ENCODE measurements at regions not wholly inside any gene's neighbourhood (a gene's known extent, or its start where the extent isn't known, plus 50 kb on each side); places are given as distances from the start of the nearest gene placed in this dataset.
"Not testable (repeated sequence)": the region's sequence is repeated elsewhere in the genome, so short reads cannot be mapped to it uniquely, and the experiment has no call there.

GRCh38 chr10:46169736-46170135 is 117.1 kb upstream of the ANTXRL start:
- no peak for DNase-seq (ENCODE audit: low read depth in 1 of 2, low spot score in 1 of 2)
- no peak for TF ChIP-seq JUND (IDR thresholded peaks at IDR 0.05; ENCODE audit: low read depth)
- in situ Hi-C loops (cut with HindIII; ENCODE audit: low pct_unique_long_range_greater_than_20kb, low sequenced_read_pairs), result no loop called here

GRCh38 chr10:46170789-46171188 is 116.0 kb upstream of the ANTXRL start:
- no peak for DNase-seq (ENCODE audit: low read depth in 1 of 2, low spot score in 1 of 2)
- in situ Hi-C loops (cut with HindIII; ENCODE audit: low pct_unique_long_range_greater_than_20kb, low sequenced_read_pairs), result no loop called here
- TF ChIP-seq JUND (IDR thresholded peaks at IDR 0.05; ENCODE audit: low read depth), result no peak

GRCh38 chr10:46171661-46172060 is 115.1 kb upstream of the ANTXRL start:
- in situ Hi-C loops (cut with HindIII; ENCODE audit: low pct_unique_long_range_greater_than_20kb, low sequenced_read_pairs), result no loop called here
- no peak for DNase-seq (ENCODE audit: low read depth in 1 of 2, low spot score in 1 of 2)
- TF ChIP-seq JUND (IDR thresholded peaks at IDR 0.05; ENCODE audit: low read depth), result no peak

GRCh38 chr10:46175296-46175695 is 111.5 kb upstream of the ANTXRL start:
- DNase-seq (ENCODE audit: low read depth in 1 of 2, low spot score in 1 of 2), result no peak
- in situ Hi-C loops (cut with HindIII; ENCODE audit: low pct_unique_long_range_greater_than_20kb, low sequenced_read_pairs), result no loop called here
- TF ChIP-seq JUND (IDR thresholded peaks at IDR 0.05; ENCODE audit: low read depth), result no peak

- in situ Hi-C loops (cut with HindIII; ENCODE audit: low pct_unique_long_range_greater_than_20kb, low sequenced_read_pairs), result no loop called here
- TF ChIP-seq JUND (IDR thresholded peaks at IDR 0.05; ENCODE audit: low read depth), result no peak
- no peak for DNase-seq (ENCODE audit: low read depth in 1 of 2, low spot score in 1 of 2)
Measured at GRCh38 chr10:46175831-46176230, 111.0 kb upstream of the ANTXRL start.

- in situ Hi-C loops (cut with HindIII; ENCODE audit: low pct_unique_long_range_greater_than_20kb, low sequenced_read_pairs); DNase-seq (ENCODE audit: low read depth in 1 of 2, low spot score in 1 of 2): not testable (repeated sequence)
Measured at GRCh38 chr10:46187431-46187830, 99.4 kb upstream of the ANTXRL start.

- DNase-seq (ENCODE audit: low read depth in 1 of 2, low spot score in 1 of 2), result no peak
- TF ChIP-seq JUND (IDR thresholded peaks at IDR 0.05; ENCODE audit: low read depth), result no peak
- in situ Hi-C loops (cut with HindIII; ENCODE audit: low pct_unique_long_range_greater_than_20kb, low sequenced_read_pairs), result no loop called here
Measured at GRCh38 chr10:46197050-46197449, 89.7 kb upstream of the ANTXRL start.

- DNase-seq (ENCODE audit: low read depth in 1 of 2, low spot score in 1 of 2), result no peak
- no peak for TF ChIP-seq JUND (IDR thresholded peaks at IDR 0.05; ENCODE audit: low read depth)
- in situ Hi-C loops (cut with HindIII; ENCODE audit: low pct_unique_long_range_greater_than_20kb, low sequenced_read_pairs), result no loop called here
Measured at GRCh38 chr10:46198516-46198915, 88.3 kb upstream of the ANTXRL start.

- in situ Hi-C loops (cut with HindIII; ENCODE audit: low pct_unique_long_range_greater_than_20kb, low sequenced_read_pairs); DNase-seq (ENCODE audit: low read depth in 1 of 2, low spot score in 1 of 2): not testable (repeated sequence)
Measured at GRCh38 chr10:46202405-46202804, 84.4 kb upstream of the ANTXRL start.

- DNase-seq (ENCODE audit: low read depth in 1 of 2, low spot score in 1 of 2); in situ Hi-C loops (cut with HindIII; ENCODE audit: low pct_unique_long_range_greater_than_20kb, low sequenced_read_pairs): not testable (repeated sequence)
Measured at GRCh38 chr10:46204482-46205102, 82.2 kb upstream of the ANTXRL start.

- DNase-seq (ENCODE audit: low read depth in 1 of 2, low spot score in 1 of 2); in situ Hi-C loops (cut with HindIII; ENCODE audit: low pct_unique_long_range_greater_than_20kb, low sequenced_read_pairs): not testable (repeated sequence)
Measured at GRCh38 chr10:46210427-46210826, 76.4 kb upstream of the ANTXRL start.

- no peak for DNase-seq (ENCODE audit: low read depth in 1 of 2, low spot score in 1 of 2)
- TF ChIP-seq JUND (IDR thresholded peaks at IDR 0.05; ENCODE audit: low read depth), result no peak
- in situ Hi-C loops (cut with HindIII; ENCODE audit: low pct_unique_long_range_greater_than_20kb, low sequenced_read_pairs), result no loop called here
Measured at GRCh38 chr10:46215426-46215825, 71.4 kb upstream of the ANTXRL start.

GRCh38 chr10:46216003-46216634 is 70.7 kb upstream of the ANTXRL start:
- TF ChIP-seq JUND (IDR thresholded peaks at IDR 0.05; ENCODE audit: low read depth), result no peak
- no peak for DNase-seq (ENCODE audit: low read depth in 1 of 2, low spot score in 1 of 2)
- in situ Hi-C loops (cut with HindIII; ENCODE audit: low pct_unique_long_range_greater_than_20kb, low sequenced_read_pairs), result no loop called here

All from T47D (cell line).